ENCODE measurements at regions not wholly inside any gene's neighbourhood (a gene's known extent, or its start where the extent isn't known, plus 50 kb on each side); places are given as distances from the start of the nearest gene placed in this dataset.

GRCh38 chr4:106767991-106768390, 268.1 kb downstream of the DKK2 start:
- DNase-seq (ENCODE audit: low spot score): no peak

GRCh38 chr4:106766519-106766918, 269.6 kb downstream of the DKK2 start:
- no peak for DNase-seq (ENCODE audit: low spot score)

- no peak for DNase-seq (ENCODE audit: low spot score)
These were observed 271.3 kb downstream of the DKK2 start for GRCh38 chr4:106764774-106765173.

GRCh38 chr4:106762666-106763443, 273.3 kb downstream of the DKK2 start:
- peak; percentile 31 for DNase-seq (ENCODE audit: low spot score)

- DNase-seq (ENCODE audit: low spot score): no peak
These were observed 282.7 kb downstream of the DKK2 start for GRCh38 chr4:106753426-106753825.

GRCh38 chr4:106746451-106746850, 289.7 kb downstream of the DKK2 start:
- no peak for DNase-seq (ENCODE audit: low spot score)

- no peak for DNase-seq (ENCODE audit: low spot score)
These were observed 298.0 kb downstream of the DKK2 start for GRCh38 chr4:106738121-106738520.

GRCh38 chr4:106718548-106718947, 317.6 kb downstream of the DKK2 start:
- no peak for DNase-seq (ENCODE audit: low spot score)

GRCh38 chr4:106717091-106717490, 319.0 kb downstream of the DKK2 start:
- no peak for DNase-seq (ENCODE audit: low spot score)

- DNase-seq (ENCODE audit: low spot score): no peak
These were observed 320.3 kb downstream of the DKK2 start for GRCh38 chr4:106715825-106716224.

GRCh38 chr4:106708464-106708816, 327.7 kb downstream of the DKK2 start:
- no peak for DNase-seq (ENCODE audit: low spot score)

- DNase-seq (ENCODE audit: low spot score): no peak
These were observed 328.2 kb downstream of the DKK2 start for GRCh38 chr4:106707776-106708463.

- DNase-seq (ENCODE audit: low spot score): no peak
These were observed 331.8 kb downstream of the DKK2 start for GRCh38 chr4:106704253-106704870.

GRCh38 chr4:106700321-106700720, 331.7 kb upstream of the GIMD1 start:
- no peak for DNase-seq (ENCODE audit: low spot score)

GRCh38 chr4:106698621-106699195, 330.1 kb upstream of the GIMD1 start:
- DNase-seq (ENCODE audit: low spot score): no peak

- no peak for DNase-seq (ENCODE audit: low spot score)
These were observed 327.1 kb upstream of the GIMD1 start for GRCh38 chr4:106695501-106696262.

GRCh38 chr4:106694232-106694631, 325.7 kb upstream of the GIMD1 start:
- no peak for DNase-seq (ENCODE audit: low spot score)

GRCh38 chr4:106691749-106692148, 323.2 kb upstream of the GIMD1 start:
- peak; percentile 33 for DNase-seq (ENCODE audit: low spot score)

GRCh38 chr4:106690487-106690886, 321.9 kb upstream of the GIMD1 start:
- no peak for DNase-seq (ENCODE audit: low spot score)

- DNase-seq (ENCODE audit: low spot score): no peak
These were observed 318.4 kb upstream of the GIMD1 start for GRCh38 chr4:106687026-106687425.

- DNase-seq (ENCODE audit: low spot score): no peak
These were observed 312.9 kb upstream of the GIMD1 start for GRCh38 chr4:106681381-106681921.

GRCh38 chr4:106679063-106679462, 310.5 kb upstream of the GIMD1 start:
- no peak for DNase-seq (ENCODE audit: low spot score)

All from D341Med (cell line).